Osteocyte (in vitro differentiated cells): ENCODE measurements at regions not wholly inside any gene's neighbourhood (a gene's known extent, or its start where the extent isn't known, plus 50 kb on each side); places are given as distances from the start of the nearest gene placed in this dataset.

ENCODE experiments used
- DNase-seq: peaks from one replicate; pipeline ENCODE4 v3.0.0; 2021; ENCODE audit warnings: mixed read lengths; ENCODE audit not compliant: unreplicated experiment; ENCODE audit errors: extremely low spot score
- H3K27ac Mint-ChIP-seq: one replicate; pipeline ENCODE4 v1.8.0; 2021; ENCODE audit warnings: mild to moderate bottlenecking, mixed read lengths; ENCODE audit not compliant: unreplicated experiment
- H3K27me3 Mint-ChIP-seq: one replicate; pipeline ENCODE4 v1.8.0; 2021; ENCODE audit warnings: mixed read lengths; ENCODE audit not compliant: unreplicated experiment
- H3K36me3 Mint-ChIP-seq: one replicate; pipeline ENCODE4 v1.8.0; 2021; ENCODE audit warnings: mixed read lengths; ENCODE audit not compliant: unreplicated experiment
- H3K4me1 Mint-ChIP-seq: one replicate; pipeline ENCODE4 v1.8.0; 2021; ENCODE audit warnings: mixed read lengths; ENCODE audit not compliant: unreplicated experiment
- H3K4me3 Mint-ChIP-seq: one replicate; pipeline ENCODE4 v1.8.0; 2021; ENCODE audit warnings: mild to moderate bottlenecking, moderate library complexity, mixed read lengths; ENCODE audit not compliant: unreplicated experiment
- H3K9me3 Mint-ChIP-seq: one replicate; pipeline ENCODE4 v1.8.0; 2021; ENCODE audit warnings: mixed read lengths; ENCODE audit not compliant: unreplicated experiment
- CTCF ChIP-seq: fragments of 200-600 bp; sonication (generic); IDR thresholded peaks from 2 replicates; pipeline ENCODE4 v1.5.0; 2021; ENCODE audit warnings: antibody characterized with exemption, mild to moderate bottlenecking, moderate library complexity

GRCh38 chr2:118650327-118650726 lies 197.1 kb downstream of the EN1 start:
- no peak for TF ChIP-seq CTCF
- Mint-ChIP-seq H3K4me3 (no peak overlapping the region), H3K27ac (no peak overlapping the region), H3K4me1 (no peaks in the 10 kb centered on the region), H3K9me3 (peaks cover 11% of the 10 kb centered on the region), H3K36me3 (no peaks in the 10 kb centered on the region), H3K27me3 (peaks cover 24% of the 10 kb centered on the region)
- no peak for DNase-seq

- H3K36me3 Mint-ChIP-seq = no peaks in the 10 kb centered on the region
These were observed 201.6 kb downstream of the EN1 start for GRCh38 chr2:118645876-118646275.

GRCh38 chr2:118644190-118644589 lies 203.3 kb downstream of the EN1 start:
- Mint-ChIP-seq H3K4me3 (no peak overlapping the region), H3K27me3 (peaks cover 23% of the 10 kb centered on the region), H3K27ac (no peak overlapping the region), H3K9me3 (no peaks in the 10 kb centered on the region), H3K36me3 (no peaks in the 10 kb centered on the region), H3K4me1 (no peaks in the 10 kb centered on the region)
- DNase-seq = no peak
- no peak for TF ChIP-seq CTCF

More at GRCh38 chr2:118645876-118646275, 201.6 kb downstream of the EN1 start:
- H3K27me3 Mint-ChIP-seq = peaks cover 30% of the 10 kb centered on the region
- H3K9me3 Mint-ChIP-seq = peaks cover 7% of the 10 kb centered on the region
- no peak for TF ChIP-seq CTCF
- DNase-seq = no peak
- H3K4me1 Mint-ChIP-seq = no peaks in the 10 kb centered on the region
- H3K27ac Mint-ChIP-seq = no peak overlapping the region
- no peak overlapping the region for H3K4me3 Mint-ChIP-seq

- Mint-ChIP-seq H3K4me1 (no peaks in the 10 kb centered on the region), H3K36me3 (no peaks in the 10 kb centered on the region), H3K27ac (no peak overlapping the region), H3K9me3 (no peaks in the 10 kb centered on the region), H3K4me3 (no peak overlapping the region), H3K27me3 (peaks cover 23% of the 10 kb centered on the region)
- no peak for DNase-seq
- no peak for TF ChIP-seq CTCF
These were observed 204.2 kb downstream of the EN1 start for GRCh38 chr2:118643294-118643693.

- Mint-ChIP-seq H3K4me1 (no peaks in the 10 kb centered on the region), H3K27me3 (peaks cover 20% of the 10 kb centered on the region), H3K4me3 (no peak overlapping the region), H3K27ac (no peak overlapping the region), H3K36me3 (no peaks in the 10 kb centered on the region), H3K9me3 (no peaks in the 10 kb centered on the region)
- TF ChIP-seq CTCF = no peak
- no peak for DNase-seq
These were observed 204.9 kb downstream of the EN1 start for GRCh38 chr2:118642501-118642900.
